NOMO-1 treated with DMSO at 0.1 percent for 48 hours (cell line): ENCODE measurements at regions not wholly inside any gene's neighbourhood (a gene's known extent, or its start where the extent isn't known, plus 50 kb on each side); places are given as distances from the start of the nearest gene placed in this dataset.
"Not testable (repeated sequence)": the region's sequence is repeated elsewhere in the genome, so short reads cannot be mapped to it uniquely, and the experiment has no call there.

Experiments used
- DNase-seq: peaks from one replicate; lab custom pipeline; 2025; ENCODE audit not compliant: unreplicated experiment; lab: John Stamatoyannopoulos, UW

DNA sequence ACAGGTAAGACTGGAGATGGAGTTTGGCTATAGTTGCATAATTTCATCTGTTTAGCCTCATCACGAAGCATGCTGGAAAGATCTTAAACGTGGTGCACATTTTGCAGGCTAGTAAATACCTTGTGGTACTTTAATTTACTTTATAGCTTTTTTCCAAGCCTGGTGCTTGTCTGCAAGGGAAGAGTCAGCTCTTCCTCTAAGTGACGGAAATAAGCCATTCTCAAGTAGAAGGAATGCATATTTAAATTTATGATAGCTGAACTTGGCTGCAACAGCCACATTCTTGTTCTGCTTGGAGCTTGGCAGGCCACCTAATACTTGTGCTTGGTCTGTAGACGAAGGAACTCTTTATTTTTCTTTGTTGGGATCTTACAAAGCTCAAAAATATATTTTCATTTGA, 188.0 kb upstream of the PIK3R1 start:
- DNase-seq, result no peak

DNA sequence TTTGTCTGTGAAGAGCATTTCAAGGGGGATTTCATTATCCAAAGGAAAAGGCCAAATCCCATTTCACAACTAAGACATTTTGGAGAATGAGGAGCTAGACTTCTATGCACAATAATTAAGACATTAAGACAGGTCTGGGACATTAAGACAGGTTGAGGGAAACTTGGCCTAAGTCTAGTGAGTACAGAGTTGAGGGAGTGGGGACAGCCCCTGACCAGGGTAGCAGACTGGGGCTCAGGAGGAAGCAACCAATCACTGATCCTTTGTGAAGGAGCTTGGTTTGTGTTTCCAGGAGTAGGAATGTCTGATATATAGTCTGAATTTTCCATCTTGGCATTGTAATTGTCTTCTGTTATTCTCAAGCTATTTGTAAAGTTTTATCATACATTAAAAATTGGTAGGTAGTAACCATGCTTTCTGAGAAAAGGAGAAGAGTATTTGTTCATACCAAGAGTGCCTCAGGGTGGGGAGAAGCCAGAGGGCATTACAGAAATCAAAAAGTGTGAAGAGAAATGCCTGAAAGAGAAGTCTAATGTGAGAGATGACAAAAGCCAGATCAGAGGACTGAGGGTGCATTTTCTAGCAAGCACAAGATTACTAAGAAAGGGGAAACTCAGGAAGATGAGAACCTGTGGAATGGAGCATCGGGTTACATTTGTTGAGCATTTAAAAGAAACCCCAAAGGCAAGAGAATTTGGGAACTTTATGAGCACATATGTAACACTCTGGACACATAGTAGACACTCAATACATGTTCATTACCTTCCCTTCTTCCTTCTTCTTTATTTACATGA, 189.3 kb upstream of the PIK3R1 start:
- no peak for DNase-seq

DNA sequence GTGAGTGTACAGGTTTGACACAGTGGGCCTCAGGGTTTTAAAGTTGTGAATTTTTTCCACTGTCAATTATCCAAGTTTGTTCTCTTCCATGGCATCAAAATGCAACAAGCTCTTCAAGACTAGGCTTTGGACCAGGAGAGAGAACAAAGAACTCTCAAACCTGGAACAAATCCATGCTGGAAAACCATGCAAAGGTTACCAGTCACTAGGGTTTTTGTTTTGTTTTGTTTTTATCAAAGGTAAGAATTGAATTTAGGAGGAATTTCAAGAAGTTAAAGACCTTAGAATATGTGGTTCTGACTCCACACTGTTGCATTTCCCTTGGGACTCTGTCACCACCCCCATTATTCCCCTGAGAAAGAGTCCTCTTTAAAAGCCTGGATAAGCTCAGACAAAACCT, 191.1 kb upstream of the PIK3R1 start:
- DNase-seq, result no peak

DNA sequence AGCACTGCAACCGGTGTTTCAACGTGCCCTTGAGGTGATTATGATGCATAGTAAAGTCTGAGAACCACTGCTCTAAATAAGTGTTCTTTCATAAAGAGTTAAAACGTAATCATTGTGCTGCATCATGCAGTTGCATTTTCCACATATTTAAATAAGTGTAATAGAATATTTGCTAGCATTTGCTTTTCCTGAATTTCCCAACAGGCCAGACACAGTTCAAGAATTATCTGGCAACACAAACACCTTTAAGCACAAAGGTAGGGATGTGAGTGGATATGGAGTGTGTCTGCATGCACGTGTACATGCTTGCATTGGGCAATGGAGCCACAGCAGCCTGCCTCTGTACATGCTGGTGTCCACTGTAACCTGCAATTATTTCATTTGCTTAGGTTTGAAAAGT, 193.6 kb upstream of the PIK3R1 start:
- no peak for DNase-seq

DNA sequence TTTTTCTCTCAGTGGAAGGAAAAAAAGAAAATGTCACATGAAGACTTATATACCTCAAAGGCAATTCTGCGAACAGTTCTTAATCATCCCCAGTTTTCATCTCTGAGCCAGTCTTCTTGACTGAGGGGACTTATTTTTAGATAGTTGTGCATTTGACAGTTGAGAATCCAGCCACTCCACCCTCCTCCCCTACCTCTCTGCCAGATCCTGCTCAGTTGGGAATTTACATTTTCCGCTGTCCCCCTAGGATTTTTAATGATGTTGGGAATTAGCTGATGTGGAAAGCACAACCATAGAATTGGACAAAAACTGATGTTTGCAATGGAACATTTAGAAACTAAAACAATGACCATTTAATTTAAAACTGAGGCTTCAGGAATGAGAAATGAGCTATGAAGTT, 194.3 kb upstream of the PIK3R1 start:
- no peak for DNase-seq

DNA sequence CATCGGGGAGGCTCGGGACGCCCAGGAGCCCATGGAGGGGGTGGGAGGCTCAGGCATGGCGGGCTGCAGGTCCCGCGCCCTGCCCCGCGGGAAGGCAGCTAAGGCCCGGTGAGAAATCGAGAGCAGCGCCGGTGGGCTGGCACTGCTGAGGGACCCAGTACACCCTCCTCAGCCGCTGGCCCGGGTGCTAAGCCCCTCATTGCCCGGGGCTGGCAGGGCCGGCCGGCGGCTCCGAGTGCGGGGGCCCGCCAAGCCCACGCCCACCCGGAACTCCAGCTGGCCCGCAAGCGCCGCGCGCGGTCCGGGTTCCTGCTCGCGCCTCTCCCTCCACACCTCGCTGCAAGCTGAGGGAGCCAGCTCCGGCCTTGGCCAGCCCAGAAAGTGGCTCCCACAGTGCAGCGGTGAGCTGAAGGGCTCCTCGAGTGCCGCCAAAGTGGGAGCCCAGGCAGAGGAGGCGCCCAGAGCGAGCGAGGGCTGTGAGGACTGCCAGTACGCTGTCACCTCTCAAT, 195.0 kb upstream of the PIK3R1 start:
- not testable (repeated sequence) for DNase-seq

DNA sequence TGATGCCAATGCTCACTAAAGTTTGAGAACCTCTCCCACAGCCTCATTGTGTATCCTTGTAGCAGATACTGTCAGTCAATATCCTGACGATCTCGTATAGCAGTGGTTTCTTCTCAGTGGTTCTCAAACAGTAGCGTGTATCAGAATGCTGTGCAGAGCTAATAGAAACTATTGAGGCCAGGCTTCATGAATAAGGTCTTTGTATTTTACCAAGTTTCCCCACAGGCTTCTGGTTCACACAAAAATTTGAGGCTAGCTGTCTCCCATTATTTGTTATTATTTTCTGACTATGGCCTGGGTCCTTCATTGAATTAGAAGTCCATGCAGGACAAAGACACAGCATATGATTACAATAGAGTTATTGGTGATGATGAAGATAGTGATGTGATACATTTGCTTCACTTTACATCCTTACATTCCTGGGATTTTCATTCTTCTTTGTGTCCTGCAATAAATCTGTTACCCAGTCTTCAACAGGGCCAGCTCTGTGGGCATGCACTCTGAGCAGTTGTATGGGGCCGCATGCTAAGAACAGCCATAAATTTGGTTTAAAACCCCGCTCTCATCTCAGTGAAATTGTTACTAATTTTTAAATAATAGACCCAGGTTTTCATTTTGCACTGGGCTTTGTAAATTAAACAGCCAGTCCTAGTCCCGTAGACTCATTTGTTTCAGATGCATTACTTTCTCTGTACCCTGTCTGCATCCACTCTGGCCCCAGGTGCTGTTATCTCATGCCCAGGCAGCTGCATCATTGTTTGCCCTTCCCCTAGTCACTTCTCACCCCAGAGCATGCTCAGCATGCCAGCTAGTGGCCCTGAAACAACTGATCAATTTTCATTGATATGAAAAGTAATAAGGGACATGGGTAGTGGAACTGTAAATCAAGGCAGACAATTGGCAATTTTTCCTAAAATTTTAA, 199.9 kb upstream of the PIK3R1 start:
- no peak for DNase-seq

DNA sequence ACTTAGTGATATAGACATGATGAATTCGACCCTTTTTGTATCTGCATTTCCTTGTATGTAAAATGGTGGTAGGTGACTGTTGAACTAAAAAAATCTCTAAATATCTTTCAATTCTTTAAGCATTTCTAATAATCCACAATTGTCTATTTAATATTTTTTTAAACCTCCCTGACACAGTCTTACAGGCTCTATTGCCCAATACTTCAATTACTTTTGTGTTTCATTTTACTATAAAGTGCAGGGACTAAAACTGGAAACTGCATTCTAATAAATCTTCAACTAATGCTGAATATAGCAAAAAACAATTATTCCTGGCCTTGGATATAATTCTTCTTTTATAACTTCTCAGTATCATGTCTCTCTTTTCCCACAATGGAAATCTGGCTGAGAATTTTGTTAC, 202.7 kb upstream of the PIK3R1 start:
- DNase-seq, result no peak

DNA sequence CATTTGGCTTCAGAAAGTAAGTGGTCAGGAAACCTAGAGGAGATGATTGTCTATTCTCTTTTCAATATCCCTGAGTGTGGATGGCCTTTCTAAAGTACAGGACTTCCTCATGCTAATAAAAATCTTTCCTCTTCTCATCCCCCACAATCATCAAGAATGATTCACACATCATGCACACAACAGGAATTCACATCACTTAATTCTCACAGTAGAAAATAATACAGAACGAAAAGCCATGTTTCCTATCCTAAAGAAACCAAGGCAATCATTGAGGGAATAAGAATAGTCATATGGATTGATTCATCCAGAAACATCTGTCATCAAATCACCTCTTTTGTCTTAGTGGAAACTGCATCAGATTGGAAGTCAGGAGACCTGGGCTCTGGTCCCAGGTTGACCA, 203.1 kb upstream of the PIK3R1 start:
- DNase-seq, result no peak

DNA sequence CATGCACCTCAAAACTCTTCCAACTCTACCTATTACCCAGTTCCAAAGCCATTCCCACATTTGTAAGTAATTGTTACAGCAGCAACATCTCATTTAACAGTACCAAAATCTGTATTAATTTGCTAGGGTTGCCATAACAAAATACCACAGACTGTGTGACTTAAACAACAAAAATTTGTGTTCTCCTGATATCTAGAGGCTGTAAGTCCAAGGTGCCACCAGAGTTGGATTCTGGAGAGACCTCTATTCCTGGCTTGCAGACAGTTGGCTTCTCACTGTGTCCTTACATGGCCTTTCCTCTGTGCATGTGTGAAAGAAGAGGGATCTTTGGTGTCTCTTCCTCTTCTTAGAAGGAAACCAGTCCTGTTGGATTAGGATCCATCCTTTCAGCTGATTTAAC, 203.8 kb upstream of the PIK3R1 start:
- no peak for DNase-seq

DNA sequence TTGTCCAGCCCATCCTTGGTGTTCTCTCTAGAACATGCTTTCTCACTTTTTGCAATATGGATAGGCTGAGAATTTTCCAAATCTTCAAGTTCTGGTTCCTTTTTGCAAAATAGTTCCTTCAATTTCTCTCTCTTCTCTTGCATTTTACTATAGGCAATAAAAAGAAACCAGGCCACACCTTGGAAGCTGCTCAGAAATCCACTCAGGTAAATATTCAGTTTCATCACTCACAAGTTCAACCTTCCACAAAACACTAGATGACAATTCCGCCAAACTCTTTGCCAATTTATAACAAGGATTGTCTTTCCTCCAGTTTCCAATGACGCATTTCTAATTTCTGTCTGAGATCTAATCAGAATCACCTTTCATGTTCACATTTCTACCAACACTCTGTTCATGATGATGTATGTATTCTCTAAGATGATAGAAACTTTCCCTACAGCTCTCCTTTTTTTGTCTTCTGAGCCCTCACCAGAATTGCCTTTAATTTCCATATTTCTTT, 204.2 kb upstream of the PIK3R1 start:
- no peak for DNase-seq

DNA sequence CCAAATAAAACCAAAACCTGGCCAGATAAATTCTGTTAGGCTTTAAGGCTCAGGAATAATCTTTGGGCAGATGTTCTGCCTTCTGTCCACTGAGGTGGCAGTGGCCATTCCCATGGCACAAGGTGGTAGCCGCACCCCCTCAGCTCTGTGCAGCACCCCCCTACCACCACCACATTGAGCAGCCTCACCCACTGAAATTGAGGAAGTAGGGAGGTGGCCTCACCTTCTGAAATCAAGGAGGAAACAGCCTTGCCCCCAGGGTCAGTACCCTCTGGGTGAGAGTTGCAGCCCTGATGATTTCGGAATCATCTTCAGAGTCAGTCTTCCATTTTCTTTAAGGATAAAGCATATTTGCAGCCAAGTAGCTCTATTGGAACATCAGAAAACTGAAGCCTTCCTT, 204.8 kb upstream of the PIK3R1 start:
- no peak for DNase-seq

DNA sequence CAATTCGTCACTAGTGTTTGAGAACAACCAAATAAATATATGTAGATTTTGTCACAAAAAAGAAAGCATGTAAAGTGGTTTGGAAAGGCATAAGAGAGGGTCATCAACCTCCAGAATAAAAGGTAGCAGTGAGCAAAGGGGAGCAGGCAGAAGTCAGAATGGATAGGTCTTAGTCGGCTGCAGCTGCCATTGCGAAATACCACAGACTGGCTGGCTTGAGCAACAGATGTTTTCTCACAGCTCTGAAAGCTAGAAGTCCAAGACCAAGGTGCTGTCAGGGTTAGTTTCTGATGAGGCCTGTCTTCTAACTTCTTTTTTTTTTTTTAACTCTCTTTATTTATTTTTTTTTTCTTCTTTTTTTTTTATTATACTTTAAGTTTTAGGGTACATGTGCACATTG, 208.1 kb upstream of the PIK3R1 start:
- peak; percentile 92 for DNase-seq

DNA sequence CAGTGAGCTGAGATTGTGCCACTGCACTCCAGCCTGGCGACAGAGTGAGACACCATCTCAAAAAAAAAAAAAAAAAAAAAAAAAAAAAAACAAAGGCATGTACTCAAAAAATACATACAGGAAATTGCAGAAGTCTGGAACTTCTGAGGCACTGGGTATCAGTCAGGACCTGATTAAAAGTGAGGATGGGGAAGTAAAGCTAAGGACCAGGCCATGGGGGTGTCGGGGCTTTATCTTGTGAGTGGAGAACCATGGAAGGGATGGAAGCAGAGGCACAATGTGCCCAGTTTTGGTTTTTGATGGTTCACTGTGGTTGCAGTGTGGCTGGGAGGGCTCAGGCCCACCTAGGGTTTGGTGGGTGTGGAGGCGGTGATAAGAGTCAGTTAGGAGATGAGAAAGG, 212.7 kb upstream of the PIK3R1 start:
- no peak for DNase-seq

DNA sequence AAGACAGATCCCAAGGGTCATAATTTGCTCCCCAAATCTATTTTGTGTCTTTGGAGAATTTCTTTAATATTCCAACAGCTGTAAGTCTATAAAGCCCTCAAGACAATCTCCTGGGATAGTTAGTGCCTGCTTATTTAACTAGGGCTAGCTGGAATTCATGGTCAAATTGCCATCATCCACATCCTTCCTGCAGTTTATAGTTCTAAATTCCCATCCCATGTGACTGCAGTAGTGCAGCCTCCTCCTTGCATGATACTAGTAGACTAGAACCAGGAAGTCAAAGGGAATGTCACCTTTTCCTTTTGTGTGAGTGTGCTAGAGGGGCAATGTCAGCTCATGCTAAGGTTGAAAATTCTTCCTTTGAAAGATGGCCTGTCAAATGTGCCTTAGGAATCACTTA, 214.8 kb upstream of the PIK3R1 start:
- no peak for DNase-seq

DNA sequence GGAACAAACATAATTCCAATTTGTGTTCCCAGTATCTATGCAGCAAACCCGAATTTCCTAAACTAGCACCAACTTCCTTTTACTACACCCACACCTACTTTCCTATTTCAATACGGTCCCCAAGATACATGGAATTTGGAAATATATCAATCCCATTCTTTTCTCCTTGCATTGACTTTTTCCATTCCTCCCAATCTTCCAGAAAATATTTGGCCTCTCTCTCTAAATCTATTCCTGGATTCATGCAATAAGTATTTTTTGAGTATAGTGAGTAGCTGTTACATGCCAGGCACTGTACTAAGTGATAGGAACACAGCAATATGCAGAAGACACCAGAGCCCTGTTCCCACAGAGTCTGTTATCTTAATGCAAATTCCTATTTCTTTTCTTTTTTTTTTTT, 216.2 kb upstream of the PIK3R1 start:
- DNase-seq, result no peak

DNA sequence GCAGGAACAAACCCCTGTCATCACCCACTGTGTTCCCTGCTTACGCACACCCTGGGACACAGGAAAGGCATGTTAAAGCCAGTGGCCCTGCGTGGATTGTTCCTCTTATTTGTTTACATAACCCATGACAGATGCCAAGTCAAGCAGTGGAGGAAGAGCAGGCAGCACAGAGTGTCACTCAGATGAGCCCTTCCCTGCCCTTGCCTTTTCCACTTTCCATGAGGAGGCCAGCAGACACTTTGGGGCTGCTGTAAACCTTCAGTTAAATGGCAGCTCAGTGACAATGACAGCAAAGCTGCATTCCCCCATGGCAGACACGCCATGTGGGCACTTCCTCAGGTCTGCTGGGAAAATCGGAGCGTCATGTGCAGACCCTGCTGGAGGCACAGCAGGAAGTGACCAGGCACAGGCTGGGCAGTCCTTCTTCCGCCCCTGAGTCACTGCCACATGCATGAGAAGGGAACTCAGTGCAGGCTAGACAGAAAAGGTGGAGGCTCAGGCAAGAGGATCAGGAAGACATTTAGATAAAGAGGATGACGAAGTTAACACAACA, 216.8 kb upstream of the PIK3R1 start:
- no peak for DNase-seq

DNA sequence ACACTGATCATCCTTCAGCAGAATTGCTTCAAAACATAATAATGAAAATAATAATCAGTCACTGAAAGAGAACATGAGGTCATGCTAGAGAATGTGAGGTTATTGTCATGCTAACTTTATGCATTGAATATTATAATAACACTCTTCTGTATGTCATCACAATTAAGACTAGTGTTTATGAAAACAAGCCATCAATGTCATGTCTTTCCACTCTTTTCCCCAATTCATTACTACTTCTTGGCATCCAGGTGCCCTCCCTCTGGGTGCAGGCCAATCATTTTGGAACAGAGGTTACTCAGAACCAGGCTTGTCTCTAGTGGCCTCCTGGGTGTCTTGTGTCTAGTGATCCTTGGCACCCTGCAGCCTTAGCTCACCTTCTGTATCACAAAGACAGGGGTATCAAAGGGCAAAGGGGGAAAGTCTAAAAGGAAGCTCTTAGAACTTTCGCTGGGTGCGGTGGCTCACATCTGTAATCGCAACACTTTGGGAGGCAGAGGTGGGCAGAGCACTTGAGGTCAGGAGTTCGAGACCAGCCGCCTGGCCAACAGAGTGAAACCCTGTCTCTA, 217.6 kb upstream of the PIK3R1 start:
- no peak for DNase-seq

DNA sequence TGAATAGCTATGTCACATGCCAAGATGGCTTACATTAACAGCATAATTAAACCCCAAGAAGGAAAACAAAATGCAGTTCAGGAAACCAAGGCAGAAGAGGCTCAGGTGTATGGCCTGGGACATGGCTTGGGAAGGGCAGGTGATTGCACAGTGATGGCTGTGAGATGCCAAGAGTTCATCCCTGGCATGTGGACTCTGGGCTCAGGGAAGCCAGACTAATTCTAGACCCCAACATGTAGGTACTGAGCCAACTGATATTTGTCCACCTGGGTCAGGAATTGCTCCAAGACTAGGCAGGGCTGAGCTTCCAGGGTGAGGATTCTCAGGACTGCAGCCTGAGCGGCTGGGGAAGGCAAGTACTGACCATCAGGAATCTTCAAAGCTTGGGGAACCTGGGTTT, 218.4 kb upstream of the PIK3R1 start:
- DNase-seq, result no peak

DNA sequence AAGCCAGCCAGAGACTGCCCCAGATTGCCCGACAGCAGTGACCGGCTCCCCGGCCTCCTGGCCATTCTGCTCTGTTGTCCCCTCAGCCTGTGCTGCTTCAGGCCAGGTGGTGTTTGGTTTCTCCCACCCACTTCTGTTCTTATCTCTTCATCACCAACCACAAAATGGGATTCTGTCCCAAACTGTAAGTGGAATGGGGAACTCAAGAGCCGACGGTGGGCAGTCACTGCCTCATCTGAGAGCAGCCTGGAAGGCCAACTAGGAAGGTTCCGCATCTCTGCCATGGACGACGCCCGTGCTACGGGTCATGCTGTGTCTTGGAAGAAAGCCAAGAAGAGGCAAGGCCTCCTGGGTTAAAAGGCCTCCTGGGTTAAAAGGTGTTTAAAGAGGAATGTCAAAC, 219.0 kb upstream of the PIK3R1 start:
- no peak for DNase-seq

DNA sequence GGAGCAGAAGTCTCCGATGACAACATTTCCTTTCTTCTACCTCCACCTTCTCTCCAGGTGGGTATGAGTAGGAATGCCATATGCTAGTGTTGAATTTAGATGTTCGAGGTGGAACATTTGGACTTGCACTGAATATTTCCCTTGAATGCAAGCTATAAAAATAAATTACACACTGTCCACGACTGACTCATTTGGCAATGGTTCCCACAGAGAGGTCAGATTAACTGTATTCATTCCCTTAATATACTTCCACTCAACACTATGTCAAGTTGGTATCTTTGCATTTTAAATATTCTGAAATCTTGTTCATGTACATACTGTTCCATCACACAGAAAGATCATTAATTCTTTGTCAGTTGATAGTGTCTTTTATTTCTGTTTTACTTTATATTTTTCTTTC, 222.6 kb upstream of the PIK3R1 start:
- no peak for DNase-seq
